ENCODE measurements at regions not wholly inside any gene's neighbourhood (a gene's known extent, or its start where the extent isn't known, plus 50 kb on each side); places are given as distances from the start of the nearest gene placed in this dataset.

DNA sequence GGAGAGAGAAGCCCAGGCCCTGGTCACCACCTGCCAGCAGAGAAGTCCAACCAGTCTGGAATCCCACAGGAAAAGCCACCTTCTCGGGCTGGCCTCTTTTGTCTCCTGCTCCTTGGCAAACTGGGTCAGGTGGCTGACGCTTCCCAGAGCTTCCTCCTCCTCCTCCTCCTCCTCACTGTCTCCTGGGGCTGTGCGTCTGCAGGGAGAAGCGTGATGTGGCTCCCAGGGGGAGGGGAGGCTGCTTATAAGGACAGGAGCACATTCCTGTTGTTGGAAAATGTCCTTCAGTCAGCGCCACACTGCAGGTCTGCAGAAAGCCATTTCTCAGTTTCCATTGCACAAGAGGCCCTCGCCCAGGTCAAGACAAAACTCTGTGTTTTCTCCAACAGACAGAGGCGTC lies 1316.5 kb downstream of the BRD1 start:
- dilution Hi-C loops (cut with HindIII; ENCODE audit: low sequenced_read_pairs, unreplicated experiment) (no loop called here), intact Hi-C loops (cut with micrococcal nuclease) (no loop called here), in situ Hi-C loops (cut with MboI; ENCODE audit: low sequenced_read_pairs) (no loop called here)
- ATAC-seq (ENCODE audit: low read depth) = no peak
- DNase-seq = no peak
- no peak for TF ChIP-seq MAZ (IDR thresholded peaks at IDR 0.05; ENCODE audit: borderline replicate concordance, low read depth, low read length)
- TF ChIP-seq USF2 (IDR thresholded peaks at IDR 0.05; ENCODE audit: low read depth, low read length) = no peak
- no peak for TF ChIP-seq RCOR1 (IDR thresholded peaks at IDR 0.05; ENCODE audit: insufficient replicate concordance, low read length)
- no peak for TF ChIP-seq CHD1 (IDR thresholded peaks at IDR 0.05; ENCODE audit: low read depth, low read length)
- no peak for TF ChIP-seq CEBPB (IDR thresholded peaks at IDR 0.05; ENCODE audit: low read depth, low read length)
- TF ChIP-seq RFX5 (IDR thresholded peaks at IDR 0.05; ENCODE audit: low read depth, low read length) = no peak
- Histone ChIP-seq H3K4me1 (ENCODE audit: control insufficient read depth, insufficient read depth, low read length) (no peaks in the 10 kb centered on the region), H2BK120ac (ENCODE audit: low read depth, low read length) (no peak overlapping the region), H3K4me2 (ENCODE audit: low read depth, low read length) (no peak overlapping the region), H4K20me1 (ENCODE audit: insufficient read depth, low read length) (no peaks in the 10 kb centered on the region), H3K27ac (ENCODE audit: insufficient read depth, low read length) (no peak overlapping the region), H3K27me3 (ENCODE audit: control insufficient read depth, insufficient read depth, low read length) (no peaks in the 10 kb centered on the region), H2BK20ac (ENCODE audit: low read depth, low read length) (no peak overlapping the region), H2AFZ (replicated peaks; ENCODE audit: low read length, poor library complexity) (no peak overlapping the region), H2BK5ac (ENCODE audit: low read depth, low read length, poor library complexity, severe bottlenecking) (no peak overlapping the region), H2AK9ac (replicated peaks; ENCODE audit: low read depth, low read length, poor library complexity) (no peak overlapping the region), H3K4me3 (ENCODE audit: insufficient read depth, low read depth, low read length) (no peak overlapping the region), H4K91ac (ENCODE audit: insufficient read depth, low read depth, low read length) (no peak overlapping the region), H2BK15ac (ENCODE audit: low read depth, low read length) (no peak overlapping the region), H3K23ac (ENCODE audit: low read depth, low read length) (no peak overlapping the region), H3K56ac (ENCODE audit: extremely low read depth, insufficient read depth, low read length) (no peak overlapping the region), H4K8ac (ENCODE audit: low read depth in 2 of 2, low read length in 2 of 2) (no peak overlapping the region), H4K5ac (ENCODE audit: low read depth, low read length) (no peak overlapping the region), H3K9me1 (ENCODE audit: insufficient read depth, low read length) (no peaks in the 10 kb centered on the region), H3K9ac (ENCODE audit: low read depth, low read length) (no peak overlapping the region), H3K36me3 (ENCODE audit: control insufficient read depth, insufficient read depth, low read length) (no peaks in the 10 kb centered on the region), H3K9me3 (ENCODE audit: control insufficient read depth, insufficient read depth, low read length) (peaks cover 54% of the 10 kb centered on the region), H3K79me1 (ENCODE audit: low read depth in 1 of 2, low read length in 2 of 2) (no peaks in the 10 kb centered on the region), H3K14ac (replicated peaks; ENCODE audit: low read depth, low read length) (no peak overlapping the region), H3K4ac (ENCODE audit: low read depth, low read length) (no peak overlapping the region), H2AK5ac (ENCODE audit: low read depth, low read length) (no peak overlapping the region), H3K18ac (ENCODE audit: low read depth, low read length) (no peak overlapping the region)
- 59% methylated on average over 3 of the region's 7 CpGs; no CpG with 5 or more reads in 1 of the 2 experiments for WGBS, 2 experiments (ENCODE audit: extremely low coverage in 2 of 2, insufficient read length in 1 of 2)
- CTCF ChIA-PET = no interaction called here
- no TSS peak for BruUV-seq (replicated peaks)
- POLR2A ChIA-PET (ENCODE audit: unreplicated experiment) = no interaction called here

Data from IMR-90 (cell line).